GM12874 (cell line): ENCODE measurements at regions not wholly inside any gene's neighbourhood (a gene's known extent, or its start where the extent isn't known, plus 50 kb on each side); places are given as distances from the start of the nearest gene placed in this dataset.

Source experiments
- CTCF ChIP-seq: IDR thresholded peaks from 2 replicates; pipeline ENCODE4 v1.5.1; 2011; ENCODE audit warnings: low read depth, mild to moderate bottlenecking, control low read depth, low read length, moderate library complexity; ENCODE audit not compliant: insufficient read depth

DNA sequence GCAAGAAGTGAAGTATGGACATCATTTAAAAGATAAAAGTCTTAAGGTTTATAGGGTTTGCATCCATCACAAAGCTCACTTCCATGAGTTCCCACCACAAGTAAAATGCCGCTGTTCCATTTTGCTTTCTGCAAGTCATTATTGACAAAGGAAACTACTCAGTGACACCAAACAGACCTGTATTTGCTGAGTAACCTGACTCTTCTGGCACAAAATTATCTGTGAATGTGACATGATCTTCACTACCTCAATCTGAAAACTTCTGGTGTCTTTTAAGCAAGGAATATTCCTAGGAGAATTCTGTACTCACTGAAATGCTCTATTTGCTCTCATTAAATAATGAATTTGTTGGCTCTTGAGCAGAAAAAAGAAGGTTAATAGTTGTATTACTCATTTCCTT, 1077.4 kb upstream of the ADGRL4 start:
- TF ChIP-seq CTCF: no peak

GRCh38 chr1:80076469-80076868, 1069.9 kb upstream of the ADGRL4 start:
- TF ChIP-seq CTCF: no peak

- no peak for TF ChIP-seq CTCF
Measured at GRCh38 chr1:80075351-80075750, 1068.8 kb upstream of the ADGRL4 start.

DNA sequence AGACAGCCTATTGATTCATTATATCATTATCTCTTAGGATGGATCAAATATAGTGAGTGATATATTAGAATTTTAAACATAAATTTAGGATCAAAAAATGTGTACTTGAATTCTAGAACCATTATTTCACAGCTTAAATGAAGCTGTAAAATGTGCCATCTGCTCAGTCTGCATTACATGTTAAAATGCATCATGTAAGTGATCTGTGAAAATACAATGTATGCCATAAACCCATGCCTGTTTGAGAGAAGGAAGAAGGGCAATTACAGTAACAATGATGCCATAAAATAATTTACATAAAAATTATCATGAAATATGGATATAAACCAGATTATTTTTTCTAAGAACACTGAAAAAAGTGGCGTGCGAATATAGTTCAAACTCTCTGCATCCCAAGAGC, 1066.0 kb upstream of the ADGRL4 start:
- no peak for TF ChIP-seq CTCF

- TF ChIP-seq CTCF: no peak
Measured at GRCh38 chr1:80066060-80066459, 1059.5 kb upstream of the ADGRL4 start.

- TF ChIP-seq CTCF: no peak
Measured at GRCh38 chr1:80064524-80064923, 1058.0 kb upstream of the ADGRL4 start.

DNA sequence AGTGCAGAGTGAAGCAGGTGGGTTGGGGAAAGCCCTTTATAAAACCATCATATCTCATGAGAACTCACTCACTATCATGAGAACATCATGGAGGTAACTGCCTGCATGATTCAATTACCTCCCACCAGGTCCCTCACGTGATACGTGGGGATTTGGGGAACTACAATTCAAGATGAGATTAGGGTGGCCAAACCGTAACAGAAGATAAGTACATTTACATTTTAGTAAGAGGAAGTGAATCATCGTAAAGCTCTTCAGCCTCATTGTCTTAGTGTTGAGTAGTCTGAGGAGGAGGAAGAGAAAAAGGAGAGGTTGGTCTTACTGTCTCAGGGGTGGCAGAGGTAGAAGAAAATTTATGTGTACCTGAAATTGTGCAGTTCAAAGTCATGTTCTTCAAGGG, 1053.4 kb upstream of the ADGRL4 start:
- no peak for TF ChIP-seq CTCF

DNA sequence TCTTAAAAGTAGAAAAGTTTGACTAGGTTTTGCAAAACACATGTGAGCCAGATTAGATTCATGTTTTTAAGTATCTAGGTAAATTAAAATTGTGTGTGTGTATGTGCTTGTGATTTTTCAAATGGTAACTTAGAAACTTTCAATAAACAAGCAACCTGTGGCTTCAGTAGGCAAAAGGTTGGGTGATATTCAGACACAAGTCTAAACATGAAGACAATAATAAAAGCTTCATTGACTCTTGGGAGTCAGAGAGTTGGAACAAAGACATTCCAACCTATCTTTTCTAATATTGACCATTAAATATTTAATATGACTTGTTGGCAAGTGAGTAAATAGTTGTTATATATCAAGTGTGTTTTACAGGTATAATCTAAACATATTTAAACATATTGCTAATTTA, 1049.6 kb upstream of the ADGRL4 start:
- no peak for TF ChIP-seq CTCF
